Activated naive CD4-positive, alpha-beta T cell treated with Interleukin-2 at 50 U/mL for 16 hours (primary cell): ENCODE measurements at regions not wholly inside any gene's neighbourhood (a gene's known extent, or its start where the extent isn't known, plus 50 kb on each side); places are given as distances from the start of the nearest gene placed in this dataset.
"Not testable (repeated sequence)": the region's sequence is repeated elsewhere in the genome, so short reads cannot be mapped to it uniquely, and the experiment has no call there.

Experiments
- DNase-seq: peaks from one replicate; pipeline ENCODE4 v3.0.0-alpha.2; 2020

DNA sequence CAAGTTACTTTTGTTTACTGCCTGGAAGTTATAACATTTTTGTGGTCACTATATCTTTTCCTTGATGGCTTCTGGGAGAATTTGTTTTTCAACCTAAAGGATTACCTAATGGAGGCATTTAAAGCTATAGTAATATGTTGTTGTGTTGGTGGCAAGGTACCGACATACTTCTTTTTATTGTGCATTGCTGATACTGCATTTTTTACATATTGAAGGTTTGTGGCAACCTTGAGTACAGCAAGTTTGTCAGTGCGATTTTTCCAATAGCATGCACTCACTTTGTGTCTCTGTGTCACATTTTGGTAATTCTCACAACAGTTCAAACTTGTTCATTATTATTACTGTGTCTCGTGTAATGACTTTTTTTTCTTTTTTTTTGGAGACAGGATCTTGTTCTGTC is 246.3 kb downstream of the LRRC70 start:
- DNase-seq: no peak

DNA sequence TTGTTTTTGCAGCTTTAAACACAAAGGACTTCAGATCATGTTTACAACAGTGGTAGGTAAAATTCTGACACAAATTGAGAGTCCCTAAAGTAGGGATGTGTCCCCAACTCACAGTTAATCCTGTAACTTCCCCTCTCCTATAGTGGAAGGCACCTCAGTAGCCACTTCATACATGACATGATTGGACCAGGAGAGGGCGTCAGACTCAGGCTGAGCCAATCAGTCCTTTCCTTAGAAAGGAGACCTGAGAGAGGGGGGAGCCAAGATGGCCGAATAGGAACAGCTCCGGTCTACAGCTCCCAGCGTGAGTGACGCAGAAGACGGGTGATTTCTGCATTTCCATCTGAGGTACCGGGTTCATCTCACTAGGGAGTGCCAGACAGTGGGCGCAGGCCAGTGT is 238.4 kb downstream of the LRRC70 start:
- not testable (repeated sequence) for DNase-seq

DNA sequence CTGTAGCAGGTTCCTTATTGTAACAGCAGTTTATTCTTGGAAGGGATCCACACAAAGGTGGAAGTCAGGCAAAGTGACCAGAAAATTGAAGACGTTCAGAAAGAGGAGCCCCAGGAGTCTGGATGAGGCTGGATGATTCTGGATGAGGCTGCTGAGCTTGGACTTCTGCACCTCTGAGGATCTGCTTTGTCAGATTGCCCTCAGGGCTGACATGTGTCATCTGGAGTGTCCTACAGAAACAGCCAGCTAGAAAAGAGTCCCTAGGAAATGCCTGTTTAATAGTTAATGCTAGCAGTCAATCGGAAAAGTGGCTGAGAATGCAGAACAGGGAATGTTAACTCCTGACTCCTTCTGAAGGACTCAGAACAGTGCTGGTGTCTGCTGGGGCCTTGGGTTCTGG is 236.4 kb downstream of the LRRC70 start:
- DNase-seq: no peak

DNA sequence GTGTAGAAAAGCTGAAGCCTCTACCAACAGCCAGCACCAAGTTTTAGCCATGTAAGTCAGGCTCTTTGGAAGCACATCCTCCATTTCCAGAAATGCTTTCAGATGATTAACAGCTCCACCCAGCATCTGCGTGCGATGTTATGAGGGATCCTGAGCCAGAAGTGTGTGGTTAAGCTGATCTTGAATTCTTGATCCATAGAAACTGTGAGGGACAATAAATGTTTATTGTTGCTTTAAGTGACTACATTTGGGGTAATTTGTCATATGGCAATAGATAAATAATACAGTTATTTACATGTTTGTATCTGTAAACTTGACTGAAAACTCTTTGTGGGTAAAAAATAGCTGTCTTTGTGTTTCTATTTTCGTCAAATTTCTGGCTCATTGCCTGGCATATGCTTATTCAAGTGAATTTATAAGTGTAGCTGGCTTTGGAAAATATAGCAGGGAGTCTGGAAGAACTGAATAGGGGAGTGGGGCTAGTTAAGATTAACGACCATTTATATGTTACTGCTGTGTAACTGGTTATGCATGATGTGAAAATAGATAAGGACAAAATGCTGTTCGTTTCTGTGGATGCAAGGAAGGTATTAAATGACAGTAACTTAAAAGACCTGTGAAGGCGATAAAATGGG is 234.1 kb downstream of the LRRC70 start:
- no peak for DNase-seq

DNA sequence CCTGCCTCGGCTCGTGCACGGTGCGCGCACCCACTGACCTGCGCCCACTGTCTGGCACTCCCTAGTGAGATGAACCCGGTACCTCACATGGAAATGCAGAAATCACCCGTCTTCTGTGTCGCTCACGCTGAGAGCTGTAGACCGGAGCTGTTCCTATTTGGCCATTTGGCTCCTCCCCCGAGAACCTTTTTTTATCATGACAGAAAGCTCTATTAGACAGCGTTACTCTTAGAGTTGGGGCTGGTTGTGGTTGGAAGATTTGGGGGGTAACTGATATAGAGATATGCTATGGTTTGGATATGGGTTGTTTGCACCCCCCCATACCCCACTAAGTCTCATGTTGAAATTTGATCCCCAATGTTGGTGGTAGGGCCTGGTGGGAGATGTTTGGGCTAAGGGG is 226.2 kb downstream of the LRRC70 start:
- not testable (repeated sequence) for DNase-seq

DNA sequence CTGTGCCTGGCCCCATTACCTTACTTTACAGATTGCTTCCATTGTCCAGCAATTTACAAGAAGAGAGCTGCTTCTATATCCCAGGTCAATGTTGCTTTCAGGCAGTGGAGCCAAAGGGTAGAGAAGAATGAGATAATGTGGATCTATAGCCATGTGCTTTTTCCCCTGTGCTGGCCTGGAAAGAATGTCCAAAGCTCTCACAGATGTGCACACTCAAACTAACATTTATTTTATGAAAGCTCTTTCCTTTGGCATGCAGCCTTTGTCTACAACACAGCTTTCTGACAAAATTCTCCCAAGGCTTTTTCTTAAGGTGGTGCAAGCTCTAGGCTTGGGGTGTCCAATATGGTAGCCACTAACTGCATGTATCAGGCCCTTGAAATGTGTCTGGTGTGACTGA is 217.3 kb downstream of the LRRC70 start:
- DNase-seq: no peak

DNA sequence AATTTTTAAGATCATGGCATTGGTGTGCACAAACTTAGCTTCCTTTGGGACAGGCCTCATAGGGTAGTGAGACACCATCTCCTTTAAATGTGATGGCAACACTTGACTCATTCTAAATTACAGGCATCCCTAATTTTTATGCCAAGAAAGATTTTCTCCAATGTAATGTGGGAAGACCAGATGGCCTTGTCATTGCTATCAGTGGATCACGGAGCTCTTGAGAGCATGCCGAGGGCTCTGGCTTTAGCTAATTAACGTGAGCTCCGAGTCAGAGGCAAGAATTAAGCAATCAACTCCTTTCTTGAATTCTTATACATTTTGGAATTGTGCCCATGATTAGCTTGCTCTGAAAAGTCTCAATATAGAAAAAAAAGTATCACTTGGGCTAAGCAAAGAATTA is 215.8 kb downstream of the LRRC70 start:
- DNase-seq: no peak

DNA sequence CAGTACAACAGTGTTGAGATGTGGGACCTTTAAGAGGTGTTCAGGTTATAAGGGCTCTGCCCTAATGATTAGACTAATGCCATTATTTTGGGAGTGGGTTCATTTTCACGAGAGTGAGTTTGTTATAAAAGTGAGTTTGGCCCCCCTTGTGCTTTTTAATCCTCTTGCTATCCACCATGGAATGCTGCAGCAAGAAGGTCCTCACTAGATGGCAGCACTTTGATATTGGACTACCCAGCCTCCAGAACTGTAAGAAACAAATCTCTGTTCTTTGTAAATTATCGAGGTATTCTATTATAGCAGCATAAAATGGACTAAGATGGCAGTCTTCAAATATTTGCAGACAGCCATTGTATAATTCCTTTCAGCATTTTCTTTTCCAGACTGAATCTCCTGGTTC is 212.4 kb downstream of the LRRC70 start:
- no peak for DNase-seq

DNA sequence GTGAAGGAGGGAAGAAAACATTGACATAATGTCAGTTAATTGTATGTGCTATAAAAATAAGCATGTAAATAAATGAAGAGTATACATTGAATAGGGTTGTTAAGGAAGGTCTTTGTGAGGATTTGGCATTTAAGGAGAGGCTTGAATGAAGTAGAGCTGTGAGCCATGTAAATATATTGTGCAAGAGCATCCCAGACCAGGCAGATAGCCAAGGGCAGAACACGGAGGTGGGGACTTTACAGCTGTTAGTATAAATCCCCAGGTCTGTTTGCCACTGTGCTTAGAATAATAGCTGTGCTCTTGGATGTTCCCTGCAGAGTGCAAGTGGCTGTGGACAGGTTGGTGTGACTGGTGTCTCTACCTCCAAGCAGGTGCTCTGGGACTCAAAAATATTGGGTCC is 211.7 kb downstream of the LRRC70 start:
- DNase-seq: no peak

DNA sequence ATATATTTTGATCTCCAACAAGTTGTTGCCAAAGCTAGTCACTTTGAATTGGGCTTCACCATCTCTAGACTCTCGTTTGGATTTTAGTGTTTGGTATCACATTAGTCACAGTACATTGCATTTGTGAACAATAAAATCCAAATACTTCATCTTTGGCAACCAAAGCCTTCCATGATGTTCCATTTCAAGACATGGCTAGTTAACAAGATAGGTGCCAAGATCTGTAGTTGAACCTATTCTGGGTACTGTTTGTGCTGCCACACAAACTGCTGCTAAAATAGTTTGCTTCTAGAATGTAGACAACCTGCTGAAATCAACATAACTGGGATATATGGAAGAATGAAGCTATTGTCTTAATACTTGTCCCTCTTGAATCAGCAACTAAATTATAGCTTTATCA is 207.5 kb downstream of the LRRC70 start:
- DNase-seq: no peak

DNA sequence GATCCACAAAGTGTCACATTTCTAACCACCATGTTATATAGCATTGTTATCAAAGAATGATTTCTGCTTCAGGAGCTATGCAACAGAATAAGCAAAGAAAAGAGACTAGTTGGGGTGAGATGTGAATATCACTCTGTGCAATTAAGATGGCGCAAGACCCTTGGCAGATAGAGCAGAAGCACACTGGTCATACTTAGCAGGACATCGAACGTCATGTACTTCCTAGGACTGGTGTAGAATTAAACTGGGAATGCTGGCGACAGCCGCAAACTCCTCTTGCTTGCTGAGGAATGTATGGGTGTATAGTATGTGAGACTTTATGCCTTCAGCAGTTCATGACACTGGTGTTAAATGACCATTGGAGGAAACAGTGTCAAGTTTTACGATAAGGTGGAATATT is 207.0 kb downstream of the LRRC70 start:
- no peak for DNase-seq

DNA sequence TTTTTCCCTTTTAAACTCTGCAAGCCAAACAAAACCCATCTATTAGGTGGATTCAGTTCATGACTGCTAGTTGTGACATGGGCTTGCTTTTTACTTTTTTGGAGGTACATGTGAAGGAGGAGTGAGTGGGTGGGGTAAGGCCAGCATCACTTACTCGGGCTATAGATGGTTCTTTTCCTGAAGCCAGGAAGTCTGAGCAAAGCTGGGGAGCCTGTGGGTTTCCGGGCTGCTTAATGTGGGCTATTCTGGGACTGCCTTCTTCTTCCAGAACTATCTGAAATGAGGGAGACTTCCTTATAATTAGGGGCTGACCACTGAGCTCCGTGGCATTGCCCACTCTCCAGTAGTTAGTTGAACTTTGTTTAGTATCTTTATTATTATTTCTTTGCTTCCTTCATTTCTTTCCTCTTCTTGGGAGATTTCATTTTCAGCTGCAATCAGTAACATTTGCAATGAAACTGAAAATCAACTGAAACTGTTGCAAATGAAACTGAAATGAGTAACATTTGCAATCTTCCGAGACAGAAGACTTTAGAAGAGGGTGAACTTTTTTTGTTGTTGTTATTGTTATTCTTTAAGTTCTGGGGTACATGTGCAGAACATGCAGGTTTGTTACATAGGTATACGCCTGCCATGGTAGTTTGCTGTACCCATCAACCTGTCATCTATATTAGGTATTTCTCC is 204.9 kb downstream of the LRRC70 start:
- DNase-seq: no peak

DNA sequence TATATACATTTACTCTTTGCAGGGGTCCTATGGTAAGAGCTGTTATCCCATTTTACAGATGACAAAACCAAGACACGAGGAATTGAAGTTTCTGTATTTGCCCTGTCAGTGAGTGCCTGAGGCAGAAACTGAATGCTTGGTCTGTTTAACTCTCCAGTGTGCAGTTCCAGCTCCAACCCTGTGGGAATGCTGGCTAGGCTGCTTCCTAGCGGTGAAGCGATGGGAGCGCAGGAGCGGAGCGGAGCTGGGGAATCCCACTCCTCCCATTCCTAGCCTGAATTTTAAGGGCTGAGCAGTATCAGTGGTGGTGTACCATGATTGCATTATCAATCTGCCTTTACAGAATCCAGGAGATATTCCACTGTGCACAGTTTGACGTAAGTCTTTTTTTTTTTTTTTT is 202.3 kb downstream of the LRRC70 start:
- DNase-seq: no peak

DNA sequence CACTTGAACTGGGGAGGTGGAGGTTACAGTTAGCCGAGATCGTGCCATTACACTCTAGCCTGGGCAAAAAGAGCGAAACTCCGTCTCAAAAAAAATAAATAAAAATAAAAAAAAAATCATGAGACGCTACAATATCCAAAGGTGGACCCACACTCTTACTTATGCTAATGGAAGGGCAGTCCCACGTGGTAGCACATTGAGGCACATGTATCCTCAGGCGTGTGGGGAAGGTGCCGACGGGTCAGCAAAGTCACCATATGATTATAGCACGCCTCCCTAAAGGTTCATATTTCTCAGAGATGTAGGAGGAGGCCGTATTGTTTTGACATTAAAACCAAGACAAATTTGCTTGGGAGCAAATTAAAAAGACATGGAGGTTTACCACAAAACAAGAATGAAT is 201.6 kb downstream of the LRRC70 start:
- DNase-seq: no peak

DNA sequence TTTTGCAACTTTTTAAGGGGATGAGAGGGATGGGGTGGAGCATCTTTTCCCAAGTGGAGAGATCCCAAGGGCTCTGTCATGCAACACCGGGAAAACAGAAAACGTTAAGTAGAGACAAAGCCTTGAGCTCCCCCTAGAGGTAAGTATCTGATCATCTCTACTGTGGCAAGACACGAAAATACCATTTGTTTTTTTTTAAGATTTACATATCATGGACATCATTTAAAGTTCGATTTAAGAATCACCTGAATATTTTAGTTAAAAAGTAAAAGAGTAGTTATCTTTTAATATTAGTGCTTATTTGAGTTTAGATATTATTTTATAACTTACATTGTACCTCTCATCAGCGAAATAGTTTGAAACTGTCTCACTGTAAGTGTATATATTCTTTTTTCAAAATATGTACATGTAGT is 200.4 kb downstream of the LRRC70 start:
- DNase-seq: no peak

DNA sequence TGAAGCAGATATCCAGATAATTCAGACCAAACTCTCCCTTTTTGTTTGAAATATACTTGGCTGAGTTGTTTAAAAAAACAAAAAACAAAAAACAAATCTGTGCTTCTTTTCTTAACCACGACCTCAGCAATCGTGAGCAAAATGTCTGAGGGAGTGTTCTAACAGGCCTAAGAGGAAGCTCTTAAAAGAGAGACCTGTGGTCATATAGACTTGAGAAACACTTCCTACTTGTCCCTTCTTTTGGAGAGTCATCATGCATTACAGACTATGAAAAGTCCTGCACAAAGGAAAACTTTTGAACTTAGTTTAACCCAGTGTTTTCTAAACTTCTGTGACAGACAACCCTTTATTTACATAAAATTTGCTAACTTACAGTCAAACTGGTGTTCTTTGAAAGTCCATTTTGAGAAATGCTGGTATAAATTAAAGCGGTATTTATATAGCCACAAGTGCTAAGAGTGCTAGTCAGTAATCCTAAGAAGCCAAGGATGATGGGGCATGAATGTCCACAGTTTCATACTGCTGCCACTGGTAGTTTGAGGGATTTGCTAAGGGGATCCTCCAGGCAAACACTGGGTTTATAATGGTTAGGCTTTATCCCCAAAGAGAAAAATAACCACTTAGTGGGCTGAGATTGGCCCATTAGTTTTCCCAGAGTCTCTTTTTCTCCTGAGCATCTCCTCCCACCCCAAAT is 199.8 kb downstream of the LRRC70 start:
- no peak for DNase-seq

DNA sequence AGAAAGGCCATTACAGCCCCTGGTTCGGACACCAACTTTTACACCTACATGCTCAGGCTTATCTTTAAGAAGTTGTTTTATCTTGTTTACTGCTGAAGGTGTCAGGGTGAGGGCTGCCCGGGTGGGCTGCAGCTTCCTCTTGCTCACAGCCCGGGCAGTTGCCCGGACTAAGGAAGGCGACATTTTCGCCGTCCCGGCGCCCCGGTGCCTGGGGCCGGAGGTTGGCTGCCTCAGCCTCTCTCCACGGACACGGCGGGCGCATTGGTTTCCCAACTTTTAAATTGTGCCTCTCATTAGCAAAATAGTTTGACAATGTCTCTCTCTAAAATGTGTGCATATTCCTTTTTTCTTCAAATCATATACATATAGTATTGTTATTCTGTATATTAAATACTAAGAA is 198.5 kb downstream of the LRRC70 start:
- DNase-seq: not testable (repeated sequence)

DNA sequence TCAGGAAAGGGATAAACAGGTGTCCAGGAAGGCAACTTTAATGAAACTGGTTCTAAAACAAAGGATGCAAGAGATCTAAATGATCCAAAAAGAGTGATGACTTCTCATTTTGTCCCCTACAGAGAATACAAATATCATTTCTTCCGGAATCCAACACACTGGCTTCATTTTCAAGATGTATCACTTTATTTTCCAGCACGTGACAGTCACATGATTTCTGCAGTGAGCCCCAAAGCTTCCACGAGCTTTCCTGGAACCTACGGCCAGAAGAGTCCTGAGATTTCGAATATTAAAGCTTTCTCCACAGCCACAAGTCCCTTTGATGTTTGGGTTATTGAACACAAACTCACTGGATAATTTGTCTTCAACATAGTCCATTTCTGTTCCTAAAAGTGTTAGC is 198.0 kb downstream of the LRRC70 start:
- DNase-seq: not testable (repeated sequence)

DNA sequence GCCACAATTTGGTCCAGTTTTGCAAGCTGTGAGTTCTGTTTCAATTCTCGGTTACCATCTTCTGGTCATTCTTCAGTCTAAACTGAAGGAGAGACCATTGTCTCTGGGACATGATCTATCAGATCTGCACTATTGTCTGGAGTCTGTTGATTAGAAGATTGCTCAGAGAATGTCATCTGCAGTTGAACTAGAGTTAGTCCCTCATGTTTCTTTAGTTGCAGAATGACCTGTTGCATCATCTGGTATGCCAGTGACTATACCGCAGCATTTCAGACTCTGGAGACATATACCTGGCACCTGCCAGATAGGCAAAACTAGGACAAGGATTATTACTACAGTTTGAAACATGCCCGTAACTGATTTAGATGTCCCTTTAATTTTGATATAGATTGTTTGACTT is 194.8 kb downstream of the LRRC70 start:
- DNase-seq: no peak

DNA sequence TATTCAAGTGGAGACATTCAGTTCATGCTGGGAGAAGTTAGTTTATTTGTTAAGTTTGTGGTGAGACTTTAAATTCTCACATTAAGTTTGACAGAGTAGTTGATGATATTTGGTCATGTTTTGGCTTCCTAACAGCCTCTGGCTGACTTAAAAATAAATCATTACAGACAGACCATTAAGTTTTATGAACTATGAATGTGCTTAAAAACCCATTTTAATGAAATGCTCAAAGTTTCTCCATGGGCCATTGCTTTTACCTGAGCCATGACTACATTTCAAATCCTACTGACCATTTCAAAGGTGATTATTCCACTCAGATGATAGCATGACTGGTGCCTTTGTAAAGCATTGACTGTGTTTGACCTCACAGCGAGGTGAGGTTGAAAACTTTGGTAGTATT is 192.7 kb downstream of the LRRC70 start:
- DNase-seq: no peak

DNA sequence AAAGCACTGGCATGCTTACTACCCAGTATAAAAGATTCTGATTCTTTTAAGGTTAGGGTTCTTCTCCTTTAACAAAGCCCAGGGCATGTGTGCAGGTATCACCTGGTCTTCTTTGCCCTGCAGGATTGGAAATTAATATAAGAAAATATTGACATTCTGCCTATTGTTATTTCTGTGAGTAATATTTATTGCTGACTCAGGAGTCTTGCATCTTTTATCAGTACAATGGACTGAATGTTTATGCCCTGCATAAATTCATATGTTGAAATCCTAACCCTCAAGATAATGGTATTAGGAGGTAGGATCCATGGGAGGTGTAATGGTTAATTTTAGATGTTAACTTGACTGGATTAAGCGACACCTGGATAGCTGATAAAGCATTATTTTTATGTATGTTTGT is 189.0 kb downstream of the LRRC70 start:
- no peak for DNase-seq

DNA sequence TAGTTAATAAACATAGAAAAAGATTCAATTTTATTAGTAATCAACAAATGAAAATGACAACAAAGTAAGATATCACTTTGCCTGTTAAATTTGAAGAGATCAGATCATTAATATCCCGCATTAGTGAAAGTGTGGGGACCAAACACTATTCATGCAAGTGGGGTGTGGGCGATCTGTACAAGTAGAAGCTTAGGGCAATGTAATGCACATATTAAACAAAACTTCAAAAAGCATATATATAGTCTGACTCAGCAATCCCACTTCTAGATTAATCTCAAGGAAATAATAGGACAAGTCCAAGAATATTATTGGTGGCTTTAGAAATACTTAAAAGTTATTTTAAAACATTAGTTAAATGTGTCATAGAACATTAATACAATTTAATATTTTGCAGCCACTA is 188.5 kb downstream of the LRRC70 start:
- DNase-seq: no peak

DNA sequence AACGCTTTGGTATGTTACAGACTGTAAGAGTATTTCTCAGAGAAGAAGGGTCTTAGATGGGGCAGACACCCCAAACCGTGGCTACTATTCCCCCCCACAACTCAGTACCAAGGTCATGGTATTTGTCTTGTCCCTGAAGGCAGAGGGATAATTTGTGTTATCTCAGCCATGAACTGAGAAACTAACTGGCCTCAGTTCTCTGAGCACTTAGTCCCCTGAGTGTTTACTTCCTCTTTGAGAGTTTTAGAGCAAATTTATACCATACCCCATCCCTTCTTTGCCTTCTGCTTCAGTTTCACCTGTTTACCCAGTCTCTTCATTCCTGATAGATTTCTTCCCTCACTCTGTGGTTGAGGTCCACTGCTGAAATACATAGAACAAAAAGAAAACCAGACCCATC is 183.9 kb downstream of the LRRC70 start:
- no peak for DNase-seq

DNA sequence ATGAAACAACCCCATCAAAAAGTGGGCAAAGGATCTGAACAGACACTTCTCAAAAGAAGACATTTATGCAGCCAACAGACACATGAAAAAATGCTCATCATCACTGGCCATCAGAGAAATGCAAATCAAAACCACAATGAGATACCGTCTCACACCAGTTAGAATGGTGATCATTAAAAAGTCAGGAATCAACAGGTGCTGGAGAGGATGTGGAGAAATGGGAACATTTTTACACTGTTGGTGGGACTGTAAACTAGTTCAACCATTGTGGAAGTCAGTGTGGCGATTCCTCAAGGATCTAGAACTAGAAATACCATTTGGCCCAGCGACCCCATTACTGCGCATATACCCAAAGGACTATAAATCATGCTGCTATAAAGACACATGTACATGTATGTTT is 179.1 kb downstream of the LRRC70 start:
- DNase-seq: not testable (repeated sequence)

DNA sequence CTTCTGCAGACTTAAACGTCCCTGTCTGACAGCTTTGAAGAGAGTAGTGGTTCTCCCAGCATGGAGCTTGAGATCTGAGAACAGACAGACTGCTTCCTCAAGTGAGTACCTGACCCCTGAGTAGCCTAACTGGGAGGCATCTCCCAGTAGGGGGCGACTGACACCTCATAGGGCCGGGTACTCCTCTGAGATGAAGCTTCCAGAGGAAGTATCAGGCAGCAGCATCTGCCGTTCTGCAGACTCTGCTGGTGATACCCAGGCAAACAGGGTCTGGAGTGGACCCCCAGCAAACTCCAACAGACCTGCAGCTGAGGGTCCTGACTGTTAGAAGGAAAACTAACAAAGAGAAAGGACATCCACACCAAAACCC is 174.4 kb downstream of the LRRC70 start:
- DNase-seq: not testable (repeated sequence)
